Loucy (cell line): ENCODE measurements at regions not wholly inside any gene's neighbourhood (a gene's known extent, or its start where the extent isn't known, plus 50 kb on each side); places are given as distances from the start of the nearest gene placed in this dataset.

Experiments used
- H2AFZ ChIP-seq: fragments of 200-600 bp; sonication (generic); 2 replicates; pipeline ENCODE4 v1.6.0; 2016; ENCODE audit warnings: antibody characterized with exemption, mild to moderate bottlenecking, low read length, moderate library complexity
- H3F3A ChIP-seq: fragments of 200-600 bp; 2 replicates; pipeline ENCODE4 v1.6.0; 2016; ENCODE audit warnings: antibody characterized with exemption, low read depth, mild to moderate bottlenecking
- H3K27me3 ChIP-seq: fragments of 200-600 bp; sonication (generic); 2 replicates; pipeline ENCODE4 v1.6.1; 2014; ENCODE audit warnings: low read length, mild to moderate bottlenecking; ENCODE audit not compliant: insufficient read depth, poor library complexity, severe bottlenecking
- H3K36me3 ChIP-seq: fragments of 200-600 bp; sonication (generic); 2 replicates; pipeline ENCODE4 v1.6.1; 2016; ENCODE audit warnings: low read length; ENCODE audit not compliant: insufficient read depth
- H3K4me1 ChIP-seq: fragments of 200-600 bp; sonication (generic); 2 replicates; pipeline ENCODE4 v1.5.1; 2014; ENCODE audit warnings: low read length, mild to moderate bottlenecking; ENCODE audit not compliant: insufficient read depth, poor library complexity, severe bottlenecking
- H3K4me2 ChIP-seq: fragments of 200-600 bp; sonication (generic); 2 replicates; pipeline ENCODE4 v1.6.0; 2014; ENCODE audit warnings: antibody characterized with exemption, low read length, low read depth, mild to moderate bottlenecking; ENCODE audit not compliant: poor library complexity, severe bottlenecking
- H3K4me3 ChIP-seq: fragments of 200-600 bp; sonication (generic); 2 replicates; pipeline ENCODE4 v1.5.1; 2014; ENCODE audit warnings: low read length, mild to moderate bottlenecking, mixed read lengths; ENCODE audit not compliant: poor library complexity, severe bottlenecking
- H3K79me2 ChIP-seq: fragments of 200-600 bp; sonication (generic); 2 replicates; pipeline ENCODE4 v1.6.1; 2014; ENCODE audit warnings: low read length; ENCODE audit not compliant: insufficient read depth
- H3K9ac ChIP-seq: fragments of 200-600 bp; sonication (generic); 2 replicates; pipeline ENCODE4 v1.6.0; 2014; ENCODE audit warnings: mild to moderate bottlenecking, low read depth, low read length, moderate library complexity; ENCODE audit not compliant: poor library complexity, severe bottlenecking
- H3K9me2 ChIP-seq: fragments of 200-600 bp; sonication (generic); replicated peaks from 2 replicates; pipeline ENCODE4 v1.6.1; 2016; ENCODE audit warnings: low read depth, low read length, mixed read lengths
- H3K9me3 ChIP-seq: fragments of 200-600 bp; sonication (generic); 2 replicates; pipeline ENCODE4 v1.6.1; 2014; ENCODE audit warnings: mild to moderate bottlenecking, antibody characterized with exemption, low read length, low read depth; ENCODE audit not compliant: insufficient read depth
- H4K20me1 ChIP-seq: fragments of 200-600 bp; sonication (generic); 2 replicates; pipeline ENCODE4 v1.6.0; 2014; ENCODE audit warnings: antibody characterized with exemption, low read length, mild to moderate bottlenecking; ENCODE audit not compliant: insufficient read depth, poor library complexity, severe bottlenecking
- CTCF ChIP-seq: fragments of 200-600 bp; sonication (generic); conservative IDR thresholded peaks from 2 replicates; pipeline ENCODE4 v1.5.1; 2014; ENCODE audit warnings: mild to moderate bottlenecking, antibody characterized with exemption, low read length
- EZH2phosphoT487 ChIP-seq: fragments of 200-600 bp; IDR thresholded peaks from 2 replicates; pipeline ENCODE4 v1.6.1; 2018; ENCODE audit warnings: antibody characterized with exemption, mild to moderate bottlenecking, moderate library complexity, borderline replicate concordance

GRCh38 chr18:75810961-75811551 lies 383.6 kb upstream of the SMIM21 start:
- no peaks in the 10 kb centered on the region for H3F3A ChIP-seq
- H3K9ac ChIP-seq, result no peak overlapping the region
- H3K9me3 ChIP-seq, result peaks cover 3% of the 10 kb centered on the region; the same call in 1 of the 2 replicates
- no peak overlapping the region for H3K4me2 ChIP-seq
- no peaks in the 10 kb centered on the region for H3K36me3 ChIP-seq
- no peaks in the 10 kb centered on the region for H4K20me1 ChIP-seq
- no peaks in the 10 kb centered on the region for H3K9me2 ChIP-seq
- H2AFZ ChIP-seq, result no peak overlapping the region
- H3K4me1 ChIP-seq, result no peaks in the 10 kb centered on the region
- H3K79me2 ChIP-seq, result no peaks in the 10 kb centered on the region
- no peak overlapping the region for H3K4me3 ChIP-seq
- no peak for TF ChIP-seq EZH2phosphoT487
- TF ChIP-seq CTCF, result no peak
- H3K27me3 ChIP-seq, result no peaks in the 10 kb centered on the region

- no peaks in the 10 kb centered on the region for H4K20me1 ChIP-seq
- H3F3A ChIP-seq, result no peaks in the 10 kb centered on the region
- TF ChIP-seq EZH2phosphoT487 (no peak), CTCF (no peak)
- H3K79me2 ChIP-seq, result no peaks in the 10 kb centered on the region
- H3K27me3 ChIP-seq, result no peaks in the 10 kb centered on the region
- no peak overlapping the region for H3K4me3 ChIP-seq
- H3K4me1 ChIP-seq, result no peaks in the 10 kb centered on the region
- no peak overlapping the region for H3K9ac ChIP-seq
- H2AFZ ChIP-seq, result no peak overlapping the region
- H3K36me3 ChIP-seq, result no peaks in the 10 kb centered on the region
- H3K9me3 ChIP-seq, result peaks cover 5% of the 10 kb centered on the region; the same call in 1 of the 2 replicates
- H3K4me2 ChIP-seq, result no peak overlapping the region
- no peaks in the 10 kb centered on the region for H3K9me2 ChIP-seq
Measured at GRCh38 chr18:75810516-75810915, 383.0 kb upstream of the SMIM21 start.

- TF ChIP-seq CTCF (no peak), EZH2phosphoT487 (no peak)
- Histone ChIP-seq H3K4me3 (no peak overlapping the region), H3K79me2 (no peaks in the 10 kb centered on the region)
Measured at GRCh38 chr18:75809926-75810255, 382.4 kb upstream of the SMIM21 start.

More at GRCh38 chr18:75809926-75810255, 382.4 kb upstream of the SMIM21 start:
- Histone ChIP-seq H4K20me1 (no peaks in the 10 kb centered on the region), H3K4me1 (no peaks in the 10 kb centered on the region), H3K4me2 (no peak overlapping the region), H3K36me3 (no peaks in the 10 kb centered on the region), H3F3A (no peaks in the 10 kb centered on the region), H2AFZ (no peak overlapping the region), H3K9me2 (no peaks in the 10 kb centered on the region), H3K9ac (no peak overlapping the region), H3K27me3 (no peaks in the 10 kb centered on the region), H3K9me3 (peaks cover 5% of the 10 kb centered on the region; the same call in 1 of the 2 replicates)
